ENCODE measurements at regions not wholly inside any gene's neighbourhood (a gene's known extent, or its start where the extent isn't known, plus 50 kb on each side); places are given as distances from the start of the nearest gene placed in this dataset.
"Not testable (repeated sequence)": the region's sequence is repeated elsewhere in the genome, so short reads cannot be mapped to it uniquely, and the experiment has no call there.

DNA sequence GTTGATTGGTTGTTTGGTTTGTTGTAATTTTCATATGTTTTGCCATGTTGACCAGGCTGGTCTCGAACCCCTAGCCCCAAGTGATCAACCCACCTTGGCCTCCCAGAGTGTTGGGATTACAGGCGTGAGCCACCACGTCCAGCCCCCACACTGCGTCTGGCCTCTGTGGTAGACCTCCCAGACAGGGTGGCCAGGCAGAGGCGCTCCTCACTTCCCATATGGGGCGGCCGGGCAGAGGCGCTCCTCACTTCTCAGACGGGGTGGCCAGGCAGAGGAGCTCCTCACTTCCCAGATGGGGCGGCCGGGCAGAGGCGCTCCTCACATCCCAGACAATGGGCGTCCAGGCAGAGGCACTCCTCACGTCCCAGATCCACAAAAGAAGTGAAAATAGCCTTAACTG, 242.6 kb downstream of the FOXD4L6 start:
- not testable (repeated sequence) for H2AFZ ChIP-seq (ENCODE audit: low read depth, low read length); H3K9me3 ChIP-seq (ENCODE audit: insufficient read depth, low read length); H3K36me3 ChIP-seq (replicated peaks; ENCODE audit: low read depth, low read length); H3K79me2 ChIP-seq (ENCODE audit: low read length); H3K4me3 ChIP-seq (ENCODE audit: low read length); H4K20me1 ChIP-seq (ENCODE audit: insufficient read depth, low read length); H3K4me1 ChIP-seq (ENCODE audit: low read length); H3K27me3 ChIP-seq (ENCODE audit: low read depth, low read length); H3K4me2 ChIP-seq (ENCODE audit: low read length); H3K27ac ChIP-seq (ENCODE audit: low read length); H3K9ac ChIP-seq (ENCODE audit: low read length)

DNA sequence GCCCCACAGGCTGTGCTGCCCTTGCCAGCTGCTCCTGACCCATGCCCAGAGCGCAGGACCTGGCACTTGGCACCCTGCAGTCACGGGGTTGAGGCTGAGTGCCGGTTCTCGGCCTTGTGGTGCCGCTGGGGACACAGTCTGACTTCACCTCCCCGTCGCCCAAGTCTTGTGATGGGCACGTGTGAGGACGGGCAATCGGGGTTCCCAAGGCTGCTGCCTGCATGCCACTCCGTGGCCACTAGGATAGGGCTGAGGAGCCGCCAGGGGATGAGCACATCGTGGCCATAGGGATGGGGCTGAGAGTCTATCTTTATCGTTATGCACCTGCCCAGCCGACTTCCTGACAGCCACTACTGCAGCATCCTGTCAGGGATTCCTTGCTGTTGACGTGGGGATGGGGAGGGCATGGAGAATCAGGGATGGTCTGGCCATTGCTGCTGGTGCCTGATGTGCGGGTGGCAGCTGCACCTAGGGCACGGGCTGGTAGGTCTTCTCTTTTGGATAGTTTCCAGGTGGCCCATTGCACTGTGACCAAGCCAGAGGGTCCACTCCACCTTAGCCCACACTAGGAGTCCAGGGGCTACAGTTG, 243.5 kb downstream of the FOXD4L6 start:
- H3K27me3 ChIP-seq (ENCODE audit: low read depth, low read length); H2AFZ ChIP-seq (ENCODE audit: low read depth, low read length); H3K9me3 ChIP-seq (ENCODE audit: insufficient read depth, low read length): not testable (repeated sequence)

DNA sequence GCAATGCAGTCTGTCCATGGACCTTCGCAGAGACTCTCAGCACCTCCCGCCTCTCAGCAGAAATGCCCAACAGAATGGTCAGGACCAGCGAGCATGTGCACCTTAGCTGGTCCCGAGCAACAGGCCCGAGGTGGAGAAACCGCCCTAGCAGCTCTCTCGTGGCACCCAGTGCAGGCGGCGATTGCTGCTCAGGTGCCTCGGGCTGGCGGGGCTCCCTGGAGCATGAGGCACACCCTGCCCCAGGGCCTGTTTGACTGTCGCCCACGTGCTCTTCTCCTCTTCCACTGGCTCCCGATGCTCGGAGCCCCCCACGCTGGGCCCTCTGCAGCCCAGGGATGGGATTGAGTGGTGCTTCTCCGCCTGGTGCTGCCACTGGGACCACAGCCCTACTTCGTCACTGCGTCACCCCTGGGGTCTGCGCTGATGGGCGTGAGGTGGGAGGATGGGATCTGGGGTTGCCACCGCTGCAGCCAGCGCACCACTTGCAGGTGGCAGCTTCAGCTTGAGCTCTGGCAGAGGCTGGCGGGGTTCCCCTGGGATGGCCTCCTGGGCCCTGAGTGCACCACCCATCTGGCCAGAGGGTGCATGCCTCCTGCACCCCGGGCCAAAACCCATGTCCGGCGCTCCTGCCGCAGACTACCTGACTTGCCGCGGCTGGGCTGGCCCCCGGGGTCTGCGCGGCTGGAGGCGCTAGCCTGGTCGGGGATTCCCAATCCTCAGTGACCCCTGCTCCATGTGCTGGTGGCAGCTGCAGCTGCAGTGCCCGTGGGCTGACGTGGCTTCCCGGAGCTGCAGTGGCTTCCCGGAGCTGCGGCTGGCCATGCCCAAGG, 244.2 kb downstream of the FOXD4L6 start:
- Histone ChIP-seq H3K27me3 (ENCODE audit: low read depth, low read length) (no peaks in the 10 kb centered on the region), H2AFZ (ENCODE audit: low read depth, low read length) (no peak overlapping the region), H3K4me2 (ENCODE audit: low read length) (no peak overlapping the region), H3K36me3 (replicated peaks; ENCODE audit: low read depth, low read length) (no peaks in the 10 kb centered on the region), H3K9ac (ENCODE audit: low read length) (no peak overlapping the region), H3K27ac (ENCODE audit: low read length) (no peak overlapping the region), H3K4me1 (ENCODE audit: low read length) (no peaks in the 10 kb centered on the region), H4K20me1 (ENCODE audit: insufficient read depth, low read length) (no peaks in the 10 kb centered on the region), H3K4me3 (ENCODE audit: low read length) (no peak overlapping the region), H3K79me2 (ENCODE audit: low read length) (no peaks in the 10 kb centered on the region), H3K9me3 (ENCODE audit: insufficient read depth, low read length) (0 out of 2 replicates have a peak, but pooled peaks cover 2% of the 10 kb centered on the region)
- TF ChIP-seq, protein P1, sequence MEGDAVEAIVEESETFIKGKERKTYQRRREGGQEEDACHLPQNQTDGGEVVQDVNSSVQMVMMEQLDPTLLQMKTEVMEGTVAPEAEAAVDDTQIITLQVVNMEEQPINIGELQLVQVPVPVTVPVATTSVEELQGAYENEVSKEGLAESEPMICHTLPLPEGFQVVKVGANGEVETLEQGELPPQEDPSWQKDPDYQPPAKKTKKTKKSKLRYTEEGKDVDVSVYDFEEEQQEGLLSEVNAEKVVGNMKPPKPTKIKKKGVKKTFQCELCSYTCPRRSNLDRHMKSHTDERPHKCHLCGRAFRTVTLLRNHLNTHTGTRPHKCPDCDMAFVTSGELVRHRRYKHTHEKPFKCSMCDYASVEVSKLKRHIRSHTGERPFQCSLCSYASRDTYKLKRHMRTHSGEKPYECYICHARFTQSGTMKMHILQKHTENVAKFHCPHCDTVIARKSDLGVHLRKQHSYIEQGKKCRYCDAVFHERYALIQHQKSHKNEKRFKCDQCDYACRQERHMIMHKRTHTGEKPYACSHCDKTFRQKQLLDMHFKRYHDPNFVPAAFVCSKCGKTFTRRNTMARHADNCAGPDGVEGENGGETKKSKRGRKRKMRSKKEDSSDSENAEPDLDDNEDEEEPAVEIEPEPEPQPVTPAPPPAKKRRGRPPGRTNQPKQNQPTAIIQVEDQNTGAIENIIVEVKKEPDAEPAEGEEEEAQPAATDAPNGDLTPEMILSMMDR (IDR thresholded peaks at IDR 0.05; ENCODE audit: low read depth, low read length): no peak
- TF ChIP-seq EZH2phosphoT487 (IDR thresholded peaks at IDR 0.05; ENCODE audit: low read depth): no peak

More for the DNA sequence above, 243.5 kb downstream of the FOXD4L6 start:
- H3K4me2 ChIP-seq (ENCODE audit: low read length); H3K27ac ChIP-seq (ENCODE audit: low read length); H3K4me1 ChIP-seq (ENCODE audit: low read length); H3K79me2 ChIP-seq (ENCODE audit: low read length); H4K20me1 ChIP-seq (ENCODE audit: insufficient read depth, low read length); H3K36me3 ChIP-seq (replicated peaks; ENCODE audit: low read depth, low read length); H3K4me3 ChIP-seq (ENCODE audit: low read length); H3K9ac ChIP-seq (ENCODE audit: low read length): not testable (repeated sequence)

GRCh38 chr9:40883423-40884071, 244.9 kb downstream of the FOXD4L6 start:
- not testable (repeated sequence) for H2AFZ ChIP-seq (ENCODE audit: low read depth, low read length); H3K4me2 ChIP-seq (ENCODE audit: low read length); H3K4me3 ChIP-seq (ENCODE audit: low read length); H4K20me1 ChIP-seq (ENCODE audit: insufficient read depth, low read length); H3K27me3 ChIP-seq (ENCODE audit: low read depth, low read length); H3K9me3 ChIP-seq (ENCODE audit: insufficient read depth, low read length); H3K4me1 ChIP-seq (ENCODE audit: low read length); H3K9ac ChIP-seq (ENCODE audit: low read length); H3K79me2 ChIP-seq (ENCODE audit: low read length); H3K27ac ChIP-seq (ENCODE audit: low read length); H3K36me3 ChIP-seq (replicated peaks; ENCODE audit: low read depth, low read length)

GRCh38 chr9:40873753-40874295, 254.7 kb downstream of the FOXD4L6 start:
- not testable (repeated sequence) for H3K27ac ChIP-seq (ENCODE audit: low read length)

DNA sequence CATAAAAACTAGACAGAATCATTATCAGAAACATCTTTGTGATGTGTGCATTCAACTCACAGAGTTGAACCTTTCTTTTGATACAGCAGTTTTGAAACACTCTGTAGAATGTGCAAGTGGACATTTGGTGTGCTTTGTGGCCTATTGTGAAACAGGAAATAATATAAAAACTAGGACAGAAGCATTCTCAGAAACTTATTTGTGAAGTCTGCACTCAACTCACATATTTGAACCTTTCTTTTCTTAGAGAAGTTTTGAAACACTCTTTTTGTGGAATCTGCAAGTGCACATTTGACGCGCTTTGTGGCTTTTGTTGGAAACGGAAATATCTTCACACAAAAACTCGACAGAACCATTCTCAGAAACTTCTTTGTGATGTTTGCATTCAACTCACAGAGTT, 260.0 kb downstream of the FOXD4L6 start:
- not testable (repeated sequence) for H3K9me3 ChIP-seq (ENCODE audit: insufficient read depth, low read length)

More at GRCh38 chr9:40873753-40874295, 254.7 kb downstream of the FOXD4L6 start:
- H3K27me3 ChIP-seq (ENCODE audit: low read depth, low read length); H3K4me2 ChIP-seq (ENCODE audit: low read length); H3K36me3 ChIP-seq (replicated peaks; ENCODE audit: low read depth, low read length); H4K20me1 ChIP-seq (ENCODE audit: insufficient read depth, low read length); H3K79me2 ChIP-seq (ENCODE audit: low read length); H3K4me1 ChIP-seq (ENCODE audit: low read length); H3K4me3 ChIP-seq (ENCODE audit: low read length); H3K9ac ChIP-seq (ENCODE audit: low read length); H2AFZ ChIP-seq (ENCODE audit: low read depth, low read length); H3K9me3 ChIP-seq (ENCODE audit: insufficient read depth, low read length): not testable (repeated sequence)

More for the DNA sequence above, 260.0 kb downstream of the FOXD4L6 start:
- not testable (repeated sequence) for H3K27ac ChIP-seq (ENCODE audit: low read length); H3K9ac ChIP-seq (ENCODE audit: low read length); H3K4me1 ChIP-seq (ENCODE audit: low read length); H3K27me3 ChIP-seq (ENCODE audit: low read depth, low read length); H4K20me1 ChIP-seq (ENCODE audit: insufficient read depth, low read length); H3K36me3 ChIP-seq (replicated peaks; ENCODE audit: low read depth, low read length); H2AFZ ChIP-seq (ENCODE audit: low read depth, low read length); H3K79me2 ChIP-seq (ENCODE audit: low read length); H3K4me3 ChIP-seq (ENCODE audit: low read length); H3K4me2 ChIP-seq (ENCODE audit: low read length)
